HuH-7 (cell line): ENCODE measurements at regions not wholly inside any gene's neighbourhood (a gene's known extent, or its start where the extent isn't known, plus 50 kb on each side); places are given as distances from the start of the nearest gene placed in this dataset.
A peak's percentile ranks its signal among the peaks of the same experiment; 100 is the strongest.
"Not testable (repeated sequence)": the region's sequence is repeated elsewhere in the genome, so short reads cannot be mapped to it uniquely, and the experiment has no call there.

Source experiments
- DNase-seq: peaks from one replicate; pipeline ENCODE4 v3.0.0; 2011; ENCODE audit warnings: low spot score

DNA sequence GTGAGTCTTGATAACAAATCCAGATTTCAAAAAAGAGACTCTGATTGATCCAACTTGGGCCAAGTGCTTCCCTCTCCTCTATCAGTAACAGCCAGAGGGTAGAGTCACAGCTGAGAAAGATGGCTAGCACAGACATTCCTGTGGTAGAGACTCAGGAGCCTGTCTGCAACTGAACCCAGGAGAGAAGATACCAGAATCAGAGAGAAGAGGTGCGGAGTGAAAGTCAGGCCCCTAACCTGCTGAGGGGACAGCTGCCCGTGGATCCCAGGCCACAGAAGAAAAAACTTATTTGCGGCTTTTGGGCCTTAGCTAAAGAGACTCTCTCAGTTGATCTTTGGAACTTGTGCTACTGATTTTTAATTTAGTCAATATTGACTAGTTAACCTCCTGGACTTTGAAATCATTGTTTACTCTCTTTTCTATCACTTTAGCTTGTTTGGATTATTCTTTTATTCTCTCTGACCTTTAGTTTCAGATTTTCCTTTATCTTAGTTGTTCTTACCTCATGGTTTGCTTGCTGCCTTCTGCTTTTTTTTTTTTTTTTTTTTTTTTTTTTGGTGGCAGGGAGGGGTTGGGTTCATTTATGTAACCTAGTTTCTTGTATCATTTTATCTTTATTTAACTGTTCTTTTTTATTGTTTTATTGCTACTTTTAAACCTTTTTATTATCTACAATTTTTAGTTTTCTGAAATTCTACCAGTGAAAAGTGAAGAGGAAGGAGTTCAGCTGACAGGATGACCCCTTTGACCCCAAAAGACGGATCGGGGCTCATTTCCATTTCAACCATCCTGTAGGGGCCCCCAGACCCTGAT lies 154.9 kb upstream of the KRR1 start:
- peak; percentile 12 for DNase-seq

DNA sequence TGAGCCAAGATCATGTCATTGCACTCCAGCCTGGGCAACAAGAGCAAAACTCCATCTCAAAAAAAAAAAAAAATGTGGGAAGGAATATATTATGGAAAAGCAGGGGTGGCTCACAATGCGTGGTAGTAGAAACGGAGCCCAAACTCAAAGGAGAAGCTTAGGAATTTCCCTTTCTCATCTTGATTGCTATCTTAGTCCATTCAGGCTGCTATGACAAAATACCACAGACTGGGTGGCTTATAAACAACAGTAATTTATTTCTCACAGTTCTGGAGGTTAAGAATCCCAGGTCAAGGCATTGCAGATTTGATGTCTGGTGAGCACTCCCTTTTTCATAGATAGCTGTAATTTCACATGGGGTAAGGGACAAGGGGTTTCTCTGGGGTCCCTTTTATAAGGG lies 153.8 kb upstream of the KRR1 start:
- DNase-seq, result no peak

- DNase-seq, result no peak
Observed at GRCh38 chr12:75662511-75663159, 151.2 kb upstream of the KRR1 start.

DNA sequence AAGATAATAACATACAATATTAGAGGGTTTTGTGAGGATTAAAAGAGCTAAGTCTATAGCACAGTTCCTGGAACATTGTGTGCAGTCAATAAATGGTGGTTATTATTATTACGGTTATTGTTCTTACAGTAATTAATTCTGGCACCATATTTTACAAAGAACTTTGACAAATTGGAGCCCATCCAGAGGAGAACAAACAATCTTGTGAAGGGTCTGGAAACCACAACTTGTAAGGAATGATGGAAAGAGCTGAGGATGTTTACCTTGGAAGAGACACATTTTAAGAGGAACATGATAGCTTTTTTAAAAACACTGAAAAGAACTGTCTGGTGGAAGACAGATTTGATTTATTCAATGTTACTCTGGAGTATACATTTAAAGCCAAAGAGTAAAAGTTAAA lies 150.5 kb upstream of the KRR1 start:
- no peak for DNase-seq

DNA sequence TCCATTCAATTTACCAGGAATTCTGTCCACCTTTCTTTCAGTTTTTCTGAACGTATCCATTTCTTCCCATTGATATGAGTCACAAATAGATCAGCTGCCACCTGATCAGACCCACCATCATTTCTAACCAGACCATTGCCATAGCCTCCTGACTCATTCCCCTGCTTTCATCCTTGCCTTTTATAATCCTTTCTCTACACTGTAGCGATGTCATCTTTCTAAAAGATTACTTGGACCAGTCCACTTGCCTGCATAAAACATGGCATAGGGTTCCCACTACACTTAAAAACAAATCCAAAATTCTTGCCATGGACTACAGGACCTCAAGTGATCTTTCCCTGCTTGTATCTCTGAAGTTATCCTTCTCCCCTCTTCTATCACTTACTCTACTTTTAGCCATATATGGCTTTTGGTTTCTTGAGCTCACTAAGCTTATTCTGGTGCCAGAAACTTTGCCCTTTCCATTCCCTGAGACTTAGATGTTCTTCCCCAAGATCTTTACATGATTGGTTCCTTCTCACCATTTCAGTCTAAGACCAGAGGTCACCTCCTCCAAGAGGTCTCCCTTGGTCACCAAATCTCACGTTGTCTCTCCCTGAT lies 149.5 kb upstream of the KRR1 start:
- DNase-seq, result no peak

DNA sequence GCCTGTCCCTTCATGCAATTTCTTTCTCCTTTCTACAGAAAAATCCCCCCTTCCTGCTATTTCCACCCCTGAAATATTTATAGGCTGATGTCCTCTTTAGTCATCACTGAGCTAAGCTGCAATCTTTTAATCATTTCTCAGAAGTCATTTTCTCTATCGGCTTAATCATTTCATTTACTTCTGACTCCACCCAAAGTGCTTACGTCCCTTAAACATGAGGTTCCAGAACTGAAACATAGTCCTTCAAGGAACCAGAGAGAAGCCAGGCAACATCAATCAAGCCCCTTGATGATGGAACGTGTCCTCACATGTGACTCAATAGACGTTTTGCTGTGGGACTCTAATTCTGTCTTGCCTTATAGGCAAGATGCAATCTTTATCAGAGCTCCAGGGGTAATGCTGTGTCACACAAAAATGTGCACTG lies 148.7 kb upstream of the KRR1 start:
- DNase-seq, result no peak

DNA sequence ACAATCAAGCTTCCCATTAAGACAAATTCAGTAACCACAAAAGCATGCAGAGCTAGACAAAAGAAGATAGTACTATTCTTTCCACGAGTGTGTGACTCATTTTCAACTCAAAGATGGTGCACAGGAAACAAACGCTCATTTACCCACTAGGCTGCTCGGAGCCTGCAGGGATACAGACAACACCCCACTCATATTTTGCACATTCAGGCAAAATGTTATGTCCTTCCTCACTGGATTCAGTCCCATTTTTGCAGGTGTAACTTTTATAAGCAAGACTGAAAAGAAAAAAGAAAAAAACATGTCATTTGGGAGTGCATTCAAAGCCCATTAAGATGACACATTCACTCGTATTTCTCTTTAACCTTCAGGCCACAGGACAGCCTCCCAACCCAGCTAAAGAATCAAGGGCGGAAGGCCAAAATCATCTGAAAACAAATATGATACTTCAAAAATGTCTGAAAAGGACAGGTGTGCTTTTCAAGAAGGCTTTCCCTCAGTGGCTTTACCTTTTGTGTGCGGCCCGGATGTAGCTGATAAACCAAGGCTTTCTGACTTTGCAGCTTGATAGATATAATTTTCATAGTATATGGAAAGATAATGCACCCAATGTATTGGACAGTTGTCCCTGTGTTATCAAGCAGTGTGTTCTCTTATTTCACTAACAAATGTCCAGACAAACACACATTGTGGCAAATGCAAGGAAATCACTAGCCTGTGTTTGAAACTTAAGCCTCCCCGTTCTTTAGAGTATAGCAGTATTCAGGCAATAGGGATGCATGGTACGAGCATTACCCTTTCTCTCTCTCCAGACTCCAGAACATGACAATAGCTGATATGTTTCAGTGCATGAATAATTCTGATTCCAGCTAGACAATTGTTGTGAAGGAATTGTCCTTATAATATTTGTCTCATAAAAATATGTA lies 147.8 kb upstream of the KRR1 start:
- no peak for DNase-seq

GRCh38 chr12:75658286-75658685 lies 146.9 kb upstream of the KRR1 start:
- DNase-seq, result no peak

GRCh38 chr12:75657831-75658230 lies 146.4 kb upstream of the KRR1 start:
- no peak for DNase-seq

GRCh38 chr12:75657354-75657753 lies 145.9 kb upstream of the KRR1 start:
- DNase-seq, result not testable (repeated sequence)

GRCh38 chr12:75656648-75657047 lies 145.2 kb upstream of the KRR1 start:
- no peak for DNase-seq

- no peak for DNase-seq
Observed at GRCh38 chr12:75656210-75656609, 144.8 kb upstream of the KRR1 start.

DNA sequence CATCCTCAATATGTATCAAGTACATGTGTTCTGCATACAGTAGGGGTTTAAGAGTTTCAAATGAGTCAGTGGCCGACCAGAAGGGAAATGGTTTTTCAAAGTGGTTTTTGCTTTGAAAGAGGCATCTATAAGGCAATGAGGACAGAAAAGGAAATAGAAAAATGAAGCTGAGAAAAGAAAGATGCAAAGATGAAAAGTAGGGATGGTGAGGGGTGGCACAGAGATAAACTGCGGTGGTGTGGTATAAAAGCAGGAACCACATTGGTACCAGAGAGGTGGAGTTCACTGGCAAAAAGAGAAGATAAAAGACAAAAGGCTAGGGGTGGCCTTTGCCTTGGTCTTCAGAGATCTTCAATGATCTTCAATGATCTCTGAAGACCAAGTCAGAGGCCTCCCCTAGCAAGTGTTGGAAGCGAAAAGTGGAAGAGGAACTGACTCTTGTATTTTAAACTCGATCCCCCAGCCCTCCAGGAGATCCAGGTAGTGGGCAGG lies 144.0 kb upstream of the KRR1 start:
- no peak for DNase-seq

- no peak for DNase-seq
Observed at GRCh38 chr12:75651342-75651695, 139.9 kb upstream of the KRR1 start.

GRCh38 chr12:75650595-75651341 lies 139.4 kb upstream of the KRR1 start:
- no peak for DNase-seq

DNA sequence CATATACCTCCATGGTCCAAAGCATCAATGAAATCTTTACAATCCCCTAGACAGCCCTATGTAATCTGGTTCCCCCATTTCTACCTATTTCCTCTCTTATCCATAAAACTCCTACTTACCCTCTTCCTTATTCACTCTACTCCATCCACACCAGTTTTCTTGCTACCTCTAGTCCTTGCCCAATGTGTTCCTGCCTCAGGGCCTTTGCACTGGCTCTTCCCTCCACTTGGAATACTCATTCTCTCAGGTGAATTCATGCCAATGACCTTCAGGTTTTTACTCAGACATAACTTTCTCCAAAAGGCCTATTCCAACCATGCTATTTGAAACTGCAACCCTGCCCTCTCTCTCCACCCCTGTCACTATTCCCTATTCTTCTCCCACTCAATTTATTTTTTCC lies 138.7 kb upstream of the KRR1 start:
- DNase-seq, result no peak

DNA sequence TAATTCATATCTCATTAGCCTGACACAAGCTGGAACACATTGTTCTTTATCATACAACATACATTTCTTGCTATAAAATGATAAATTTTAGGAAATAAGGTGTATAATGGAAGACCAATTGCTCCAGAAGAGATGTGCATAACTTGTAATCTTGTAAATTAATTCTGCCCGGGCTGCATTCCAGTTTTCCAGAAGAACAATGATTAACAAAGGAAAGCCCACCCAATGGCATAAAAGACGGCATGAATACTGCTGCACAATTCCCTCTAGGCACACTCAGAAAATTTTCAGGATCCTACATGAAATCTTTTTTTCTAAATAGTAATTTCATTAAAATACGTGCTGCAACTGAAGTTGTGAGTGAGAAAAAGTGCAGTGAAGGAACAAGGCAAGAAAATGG lies 137.4 kb upstream of the KRR1 start:
- DNase-seq, result no peak

DNA sequence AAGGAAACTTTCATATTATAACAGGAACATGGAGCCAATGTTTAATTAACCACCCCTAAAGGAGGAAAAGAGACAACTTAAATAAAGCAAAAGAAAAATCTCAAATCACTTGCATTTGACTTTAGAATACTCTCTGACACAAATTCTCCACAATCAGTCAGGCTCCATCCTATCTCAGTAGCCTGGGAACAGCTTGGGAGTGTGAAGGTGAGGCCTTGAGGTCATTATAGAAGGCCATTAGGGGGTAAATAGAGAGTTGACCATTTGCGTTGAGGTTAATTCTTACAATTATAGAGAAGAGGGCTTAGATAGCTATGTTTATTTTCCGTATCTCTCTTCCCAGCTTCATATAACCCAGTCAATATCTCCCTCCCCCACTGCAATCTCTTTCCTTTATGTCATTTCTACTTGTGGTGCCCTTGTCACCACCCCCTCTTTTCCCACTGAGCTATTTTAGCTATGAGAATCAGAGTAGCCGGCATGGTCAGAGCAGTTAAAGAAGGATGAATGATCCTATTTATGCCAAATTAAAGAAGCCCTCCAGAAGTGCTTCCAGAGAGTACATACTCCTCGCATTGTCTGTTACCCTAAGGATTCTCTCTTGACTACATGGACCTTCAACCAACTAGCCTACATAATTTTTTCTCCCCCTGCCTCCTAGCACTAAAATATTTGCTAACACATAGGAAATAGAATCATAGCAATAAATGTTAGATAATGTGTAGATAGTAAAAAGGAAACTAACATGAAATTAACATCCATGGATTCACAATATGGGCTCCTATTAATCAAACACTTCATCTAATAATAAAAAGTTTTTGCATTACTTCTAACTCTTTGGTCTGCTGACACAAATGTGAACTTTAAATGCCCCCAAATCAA lies 135.2 kb upstream of the KRR1 start:
- DNase-seq, result no peak

DNA sequence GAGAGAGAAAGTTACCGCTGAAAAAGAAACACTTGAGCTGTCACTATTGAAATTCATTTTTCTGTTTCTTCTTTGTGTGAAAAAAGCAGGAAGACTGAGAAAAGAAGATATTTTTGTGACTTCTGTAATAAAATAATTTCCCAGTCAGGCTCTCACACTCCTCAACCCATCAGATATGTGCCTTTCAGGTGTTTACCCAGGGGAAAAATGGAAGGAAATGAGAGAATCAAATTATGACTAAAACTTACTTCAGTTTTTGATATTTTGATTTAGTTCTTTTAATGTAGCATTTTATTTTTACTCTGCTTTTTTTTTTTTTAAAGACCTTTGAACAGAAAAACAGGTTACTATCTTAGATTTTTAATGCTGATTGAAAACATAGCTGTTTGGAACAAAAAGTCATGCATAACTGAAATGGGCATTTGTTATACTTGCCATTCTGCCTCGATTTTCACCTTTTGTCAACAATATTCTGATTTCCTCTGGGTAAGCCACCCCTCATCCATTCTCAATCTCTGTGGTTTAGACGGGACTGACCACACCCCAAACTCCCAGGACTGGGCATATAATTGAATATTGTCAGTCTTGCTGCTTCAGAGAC lies 133.2 kb upstream of the KRR1 start:
- DNase-seq, result no peak

DNA sequence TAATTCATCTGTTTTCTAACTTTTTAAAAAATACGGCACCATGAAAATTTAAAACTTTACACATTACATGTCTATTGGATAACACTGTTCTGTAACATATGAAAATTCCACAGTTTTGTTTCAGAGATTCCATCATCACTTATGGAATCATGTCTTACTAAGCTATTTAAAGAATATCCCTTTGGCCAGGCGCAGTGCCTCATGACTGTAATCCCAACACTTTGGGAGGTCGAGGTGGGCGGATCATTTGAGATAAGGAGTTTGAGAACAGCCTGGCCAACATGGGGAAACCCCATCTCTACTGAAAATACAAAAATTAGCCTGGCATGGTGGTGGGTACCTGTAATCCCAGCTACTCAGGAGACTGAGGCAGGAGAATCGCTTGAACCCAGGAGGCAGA lies 131.7 kb upstream of the KRR1 start:
- not testable (repeated sequence) for DNase-seq
